NOMO-1 treated with dmso at 0.1 percent for 144 hours (cell line): ENCODE measurements at regions not wholly inside any gene's neighbourhood (a gene's known extent, or its start where the extent isn't known, plus 50 kb on each side); places are given as distances from the start of the nearest gene placed in this dataset.

Experiments
- DNase-seq: peaks from one replicate; lab custom pipeline; 2025; ENCODE audit not compliant: unreplicated experiment; lab: John Stamatoyannopoulos, UW

GRCh38 chr20:22260506-22260905 lies 323.9 kb downstream of the FOXA2 start:
- no peak for DNase-seq

DNA sequence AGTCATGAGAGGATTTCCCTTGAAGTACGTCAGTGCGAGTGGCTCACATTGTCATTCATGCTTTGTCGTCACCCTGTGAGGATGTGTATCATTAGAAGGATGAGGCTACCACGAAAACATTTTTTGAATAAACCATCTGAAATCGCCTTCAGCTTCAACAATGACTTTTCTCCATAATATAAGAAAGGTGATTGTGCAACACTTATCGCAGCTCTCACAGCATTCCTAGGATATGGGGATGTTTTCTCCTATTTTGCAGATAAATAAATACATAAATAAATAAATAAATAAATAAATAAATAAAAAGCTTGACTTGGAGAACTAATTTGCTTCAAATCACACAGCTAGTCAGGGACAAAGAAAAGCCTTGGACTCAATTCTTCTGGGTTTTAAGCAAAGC lies 326.5 kb downstream of the FOXA2 start:
- DNase-seq: no peak

DNA sequence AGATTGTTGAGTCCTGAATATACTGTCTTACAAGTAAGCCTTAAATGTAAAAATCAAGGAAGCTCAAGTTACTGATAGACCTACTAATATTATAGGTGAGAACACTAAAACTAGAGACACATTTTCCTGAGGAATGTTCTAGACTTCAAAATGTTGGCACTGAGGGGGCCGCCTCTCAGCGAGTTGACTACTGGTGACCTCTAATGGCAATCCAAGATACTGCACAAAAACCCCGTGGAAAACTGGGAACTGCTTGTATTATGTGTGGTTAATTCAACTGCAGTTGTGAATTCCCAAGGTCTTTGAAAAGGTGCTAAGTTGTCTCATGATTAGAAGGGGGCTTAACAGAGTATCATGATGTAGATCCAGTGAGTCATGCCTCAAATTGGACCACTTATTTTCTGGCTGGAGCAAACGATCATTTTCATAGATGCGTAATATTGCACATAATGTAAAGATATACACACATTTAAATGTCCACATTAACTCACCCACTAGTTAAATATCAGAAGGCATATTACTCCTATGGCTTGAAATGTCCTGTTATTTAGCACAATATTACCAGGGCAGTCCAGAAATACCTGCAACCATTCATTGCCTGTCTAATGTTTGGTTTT lies 336.2 kb downstream of the FOXA2 start:
- no peak for DNase-seq

GRCh38 chr20:22245139-22245538 lies 339.2 kb downstream of the FOXA2 start:
- DNase-seq: no peak

DNA sequence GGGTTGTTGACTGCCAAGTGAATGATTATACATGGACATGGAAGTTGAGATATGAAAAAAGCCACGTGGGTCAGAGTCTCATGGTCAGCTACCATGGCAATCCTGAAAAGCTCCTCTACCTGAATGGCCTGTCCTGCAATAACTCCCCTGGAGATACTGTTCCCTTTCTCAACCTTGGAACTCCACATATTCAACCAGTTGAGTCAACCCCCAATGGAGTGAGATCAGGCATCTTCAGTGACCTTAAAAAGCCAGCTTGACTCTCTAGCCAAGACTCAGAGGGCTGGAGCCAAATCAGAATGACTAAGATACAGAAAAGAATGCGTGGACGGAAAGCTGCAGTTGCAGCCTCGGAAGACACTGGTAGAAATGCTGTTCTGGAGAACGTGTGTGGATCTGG lies 341.3 kb downstream of the FOXA2 start:
- DNase-seq: no peak

- DNase-seq: no peak
Observed at GRCh38 chr20:22241609-22242008, 342.8 kb downstream of the FOXA2 start.

GRCh38 chr20:22232923-22233322 lies 351.4 kb downstream of the FOXA2 start:
- no peak for DNase-seq

- no peak for DNase-seq
Observed at GRCh38 chr20:22232473-22232872, 351.9 kb downstream of the FOXA2 start.

DNA sequence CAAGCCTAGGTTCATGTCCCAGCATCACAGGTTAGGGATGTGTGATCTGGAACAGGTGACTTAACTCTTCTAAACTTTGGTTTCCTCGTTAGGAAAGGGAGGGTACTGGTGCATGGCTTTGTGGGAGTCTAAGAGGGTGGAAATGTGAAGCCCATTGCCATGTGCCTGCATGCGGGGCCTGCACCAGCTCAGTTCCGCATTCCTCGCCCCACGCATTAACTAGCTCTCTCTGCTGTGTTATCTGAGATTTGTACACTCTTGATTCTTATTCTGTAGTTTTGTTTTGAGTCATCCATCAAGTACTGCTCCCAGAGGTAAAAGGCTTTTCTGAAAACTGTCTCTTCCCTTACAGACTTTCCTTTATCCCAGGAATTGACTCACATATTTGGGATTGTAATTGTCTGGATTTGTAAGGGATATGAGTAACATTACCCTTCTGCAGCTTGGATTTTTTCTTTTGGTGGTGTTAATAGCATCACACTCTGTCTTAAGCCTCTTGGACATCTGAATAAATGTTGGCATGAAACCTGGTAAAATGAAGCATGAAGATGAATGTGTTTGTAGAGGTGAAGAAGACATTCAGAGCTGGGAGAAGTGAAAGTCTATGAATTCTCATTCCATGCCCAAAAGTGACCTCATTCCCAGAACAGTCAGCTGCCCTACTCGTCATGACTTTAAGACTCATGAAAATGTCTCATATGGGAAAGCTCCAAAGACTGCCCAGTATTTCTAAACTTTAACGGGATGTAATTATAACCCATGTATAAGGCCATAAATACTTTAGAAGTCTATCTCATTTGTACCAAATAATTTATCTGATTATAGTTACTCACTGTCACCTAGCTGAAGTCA lies 357.3 kb downstream of the FOXA2 start:
- DNase-seq: no peak

DNA sequence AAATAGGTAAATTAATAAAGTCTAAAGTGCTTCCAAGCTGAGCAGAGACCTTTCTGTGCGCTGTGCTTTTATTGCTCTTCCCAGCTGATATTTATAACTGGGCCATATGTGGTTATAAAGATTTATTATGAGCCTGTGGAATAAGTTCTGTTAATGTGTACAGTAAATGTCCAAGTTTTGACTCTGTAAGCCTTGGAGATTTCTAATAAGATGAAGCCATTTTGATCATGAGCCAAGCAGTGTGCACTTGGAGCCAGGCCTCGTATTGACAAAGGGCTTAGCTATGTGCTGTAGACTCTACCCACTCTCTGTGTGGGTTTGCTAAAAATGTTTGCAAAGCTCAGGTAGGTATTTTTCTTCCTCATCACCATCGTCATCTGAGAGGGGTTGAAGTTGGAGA lies 361.1 kb downstream of the FOXA2 start:
- no peak for DNase-seq

- DNase-seq: no peak
Observed at GRCh38 chr20:22217712-22218352, 366.5 kb downstream of the FOXA2 start.

- DNase-seq: no peak
Observed at GRCh38 chr20:22216984-22217383, 367.4 kb downstream of the FOXA2 start.

- no peak for DNase-seq
Observed at GRCh38 chr20:22214296-22214695, 370.1 kb downstream of the FOXA2 start.

DNA sequence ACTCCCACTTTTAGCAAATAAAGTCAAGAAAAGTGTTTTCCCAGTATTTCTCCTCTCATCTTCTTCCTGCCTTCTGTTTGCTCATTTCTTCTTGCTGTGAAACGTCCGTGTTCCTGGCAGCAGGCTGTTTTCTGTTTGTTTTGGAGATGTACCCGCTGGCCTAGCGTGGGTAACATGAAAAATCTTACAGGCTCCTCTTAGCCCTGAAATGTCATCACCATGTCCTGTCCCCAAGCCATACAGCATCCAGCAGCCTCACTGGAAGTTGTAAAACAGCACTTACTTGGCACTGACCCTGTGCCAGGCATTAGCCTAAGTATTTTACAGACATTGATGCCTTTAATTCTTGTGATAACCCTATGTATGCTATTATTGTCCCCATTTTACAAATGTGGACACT lies 371.1 kb downstream of the FOXA2 start:
- DNase-seq: no peak

- no peak for DNase-seq
Observed at GRCh38 chr20:22207280-22207679, 377.1 kb downstream of the FOXA2 start.

DNA sequence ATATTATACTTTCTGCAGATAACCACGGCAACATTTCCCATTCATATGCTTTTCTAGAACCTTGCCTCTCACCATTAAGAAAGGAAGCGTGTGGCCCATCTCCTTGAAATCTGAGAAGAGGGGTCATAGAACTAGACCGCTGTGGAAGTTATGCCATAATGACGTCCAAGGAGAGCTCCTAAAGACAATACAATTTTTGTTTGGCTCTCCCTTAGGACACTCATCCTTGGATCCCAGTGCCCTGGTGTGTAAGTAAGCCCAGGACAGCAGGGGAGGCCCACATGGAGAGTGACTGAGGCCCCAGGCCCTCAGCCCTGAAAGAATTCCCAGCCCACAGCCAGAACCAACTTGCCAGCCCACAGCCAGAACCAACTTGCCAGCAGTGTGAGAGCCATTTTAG lies 379.6 kb downstream of the FOXA2 start:
- no peak for DNase-seq

DNA sequence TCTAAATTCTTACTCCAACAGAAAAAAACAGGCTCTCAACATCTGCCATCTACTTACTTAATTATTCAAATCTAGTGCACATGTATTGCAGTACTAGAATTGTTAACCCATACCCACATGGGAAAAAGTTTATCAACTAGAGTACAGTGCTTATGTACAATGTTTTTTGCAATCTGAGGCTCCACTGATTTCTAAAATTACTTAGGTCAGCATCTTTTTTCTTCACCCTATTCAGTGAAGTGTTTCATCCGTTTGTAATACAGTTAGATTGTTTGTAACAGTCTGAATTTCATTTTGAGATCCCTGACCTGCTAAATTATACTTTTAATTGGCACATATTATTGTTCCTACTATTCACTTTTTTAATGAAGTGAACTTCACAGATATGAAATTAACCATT lies 402.2 kb downstream of the FOXA2 start:
- DNase-seq: no peak

GRCh38 chr20:22180244-22180643 lies 404.1 kb downstream of the FOXA2 start:
- DNase-seq: no peak

- no peak for DNase-seq
Observed at GRCh38 chr20:22160101-22160652, 424.2 kb downstream of the FOXA2 start.

GRCh38 chr20:22159276-22159675 lies 425.1 kb downstream of the FOXA2 start:
- DNase-seq: no peak

- no peak for DNase-seq
Observed at GRCh38 chr20:22127587-22127986, 422.1 kb downstream of the PAX1 start.
